H9 (cell line): ENCODE measurements at regions not wholly inside any gene's neighbourhood (a gene's known extent, or its start where the extent isn't known, plus 50 kb on each side); places are given as distances from the start of the nearest gene placed in this dataset.
"Not testable (repeated sequence)": the region's sequence is repeated elsewhere in the genome, so short reads cannot be mapped to it uniquely, and the experiment has no call there.

Experiments used
- DNase-seq: peaks from one replicate; pipeline ENCODE4 v3.0.0-alpha.2; 2017
- H2AFZ ChIP-seq: one replicate; pipeline ENCODE4 v1.6.1; 2013; ENCODE audit warnings: mild to moderate bottlenecking, low read length, control low read depth, moderate library complexity
- H2AK5ac ChIP-seq: 2 replicates; pipeline ENCODE4 v1.6.1; 2013; ENCODE audit warnings: low read length, control low read depth, mixed read lengths; ENCODE audit not compliant: insufficient read length
- H2BK120ac ChIP-seq: one replicate; pipeline ENCODE4 v1.6.1; 2013; ENCODE audit warnings: low read depth, mild to moderate bottlenecking, low read length, control low read depth, inconsistent platforms; ENCODE audit not compliant: poor library complexity, severe bottlenecking
- H2BK12ac ChIP-seq: 2 replicates; pipeline ENCODE4 v1.6.1; 2013; ENCODE audit warnings: low read length, control low read depth, mixed read lengths, low read depth; ENCODE audit not compliant: insufficient read length
- H2BK15ac ChIP-seq: 2 replicates; pipeline ENCODE4 v1.6.1; 2013; ENCODE audit warnings: low read depth, low read length, control low read depth
- H2BK20ac ChIP-seq: one replicate; pipeline ENCODE4 v1.6.1; 2013; ENCODE audit warnings: low read depth, mild to moderate bottlenecking, low read length, control low read depth, inconsistent platforms; ENCODE audit not compliant: poor library complexity, severe bottlenecking
- H2BK5ac ChIP-seq: 2 replicates; pipeline ENCODE4 v1.6.1; 2013; ENCODE audit warnings: low read length, control low read depth, mixed read lengths; ENCODE audit not compliant: insufficient read length
- H3K14ac ChIP-seq: 2 replicates; pipeline ENCODE4 v1.6.1; 2013; ENCODE audit warnings: low read length, control low read depth; ENCODE audit not compliant: insufficient read depth
- H3K18ac ChIP-seq: 2 replicates; pipeline ENCODE4 v1.6.1; 2013; ENCODE audit warnings: low read depth, mild to moderate bottlenecking, mixed read lengths, low read length, control low read depth; ENCODE audit not compliant: insufficient read length
- H3K23ac ChIP-seq: 2 replicates; pipeline ENCODE4 v1.6.1; 2013; ENCODE audit warnings: low read length, control low read depth, mixed read lengths, low read depth; ENCODE audit not compliant: insufficient read length
- H3K23me2 ChIP-seq: 2 replicates; pipeline ENCODE4 v1.6.1; 2013; ENCODE audit warnings: low read depth, mild to moderate bottlenecking, mixed read lengths, low read length, control low read depth; ENCODE audit not compliant: insufficient read length, poor library complexity, severe bottlenecking
- H3K27ac ChIP-seq: 2 replicates; pipeline ENCODE4 v1.5.1; 2013; ENCODE audit warnings: low read length, control low read depth, mixed read lengths, low read depth; ENCODE audit not compliant: insufficient read length
- H3K27me3 ChIP-seq: 2 replicates; pipeline ENCODE4 v1.6.1; 2013; ENCODE audit warnings: low read length, control low read depth, inconsistent platforms; ENCODE audit not compliant: insufficient read depth
- H3K4ac ChIP-seq: 2 replicates; pipeline ENCODE4 v1.6.1; 2013; ENCODE audit warnings: low read depth, mild to moderate bottlenecking, control low read depth, inconsistent platforms, low read length, moderate library complexity
- H3K4me1 ChIP-seq: 2 replicates; pipeline ENCODE4 v1.6.1; 2013; ENCODE audit warnings: low read length, control low read depth, inconsistent platforms; ENCODE audit not compliant: insufficient read depth
- H3K4me2 ChIP-seq: 2 replicates; pipeline ENCODE4 v1.6.1; 2013; ENCODE audit warnings: low read length, control low read depth, mixed read lengths; ENCODE audit not compliant: insufficient read length, insufficient read depth
- H3K56ac ChIP-seq: 2 replicates; pipeline ENCODE4 v1.6.1; 2013; ENCODE audit warnings: low read depth, mild to moderate bottlenecking, mixed read lengths, low read length, control low read depth; ENCODE audit not compliant: insufficient read length
- H3K79me1 ChIP-seq: 2 replicates; pipeline ENCODE4 v1.6.1; 2013; ENCODE audit warnings: low read depth, mild to moderate bottlenecking, moderate library complexity, low read length, control low read depth, inconsistent platforms; ENCODE audit not compliant: insufficient read depth, poor library complexity, severe bottlenecking
- H3K79me2 ChIP-seq: 2 replicates; pipeline ENCODE4 v1.6.1; 2013; ENCODE audit warnings: low read length, control low read depth, inconsistent platforms; ENCODE audit not compliant: insufficient read depth
- H3K9ac ChIP-seq: 2 replicates; pipeline ENCODE4 v1.6.1; 2013; ENCODE audit warnings: low read length, control low read depth, mixed read lengths; ENCODE audit not compliant: insufficient read length; ENCODE audit errors: extremely low read depth
- H3K9me3 ChIP-seq: one replicate; pipeline ENCODE4 v1.6.1; 2013; ENCODE audit warnings: low read depth, low read length, inconsistent platforms; ENCODE audit not compliant: control insufficient read depth
- H3T11ph ChIP-seq: one replicate; pipeline ENCODE4 v1.6.1; 2013; ENCODE audit warnings: mild to moderate bottlenecking, low read length, control low read depth, inconsistent platforms
- H4K20me1 ChIP-seq: one replicate; pipeline ENCODE4 v1.6.1; 2013; ENCODE audit not compliant: control insufficient read depth, insufficient read length, insufficient read depth
- H4K5ac ChIP-seq: 2 replicates; pipeline ENCODE4 v1.6.1; 2013; ENCODE audit warnings: low read depth, mild to moderate bottlenecking, mixed read lengths, low read length, control low read depth; ENCODE audit not compliant: insufficient read length
- H4K8ac ChIP-seq: replicated peaks from 2 replicates; pipeline ENCODE4 v1.6.1; 2013; ENCODE audit warnings: low read length, control low read depth, mixed read lengths, low read depth; ENCODE audit not compliant: insufficient read length
- H4K91ac ChIP-seq: 2 replicates; pipeline ENCODE4 v1.6.1; 2013; ENCODE audit warnings: low read depth, mild to moderate bottlenecking, moderate library complexity, mixed read lengths, low read length, control low read depth; ENCODE audit not compliant: insufficient read length
- H3K27ac Mint-ChIP-seq, 3 experiments: 2 replicates in 2 of 3; 3 replicates in 1 of 3; pipeline ENCODE4 v1.8.0; 2020 to 2021; ENCODE audit warnings: mixed read lengths in 3 of 3, mild to moderate bottlenecking in 1 of 3, moderate library complexity in 1 of 3
- H3K27me3 Mint-ChIP-seq: 2 replicates; pipeline ENCODE4 v1.8.0; 2021; ENCODE audit warnings: low read depth, mild to moderate bottlenecking, moderate library complexity, mixed read lengths
- H3K36me3 Mint-ChIP-seq, 3 experiments: 2 replicates in 2 of 3; 3 replicates in 1 of 3; pipeline ENCODE4 v1.8.0; 2020 to 2021; ENCODE audit warnings: low read depth in 3 of 3, mixed read lengths in 3 of 3; ENCODE audit not compliant: insufficient read depth in 1 of 3
- H3K4me1 Mint-ChIP-seq, 2 experiments: 2 replicates each; pipeline ENCODE4 v1.8.0; 2020; ENCODE audit warnings: mixed read lengths in 2 of 2
- H3K4me3 Mint-ChIP-seq, 2 experiments: 2 replicates in 1 of 2; 3 replicates in 1 of 2; pipeline ENCODE4 v1.8.0; 2020 to 2021; ENCODE audit warnings: mild to moderate bottlenecking in 2 of 2, mixed read lengths in 2 of 2, moderate library complexity in 1 of 2
- H3K9me3 Mint-ChIP-seq, 2 experiments: 2 replicates in 1 of 2; 3 replicates in 1 of 2; pipeline ENCODE4 v1.8.0; 2020; ENCODE audit warnings: mild to moderate bottlenecking in 2 of 2, mixed read lengths in 2 of 2, moderate library complexity in 1 of 2
- CTCF ChIP-seq: fragments of 200-600 bp; sonication (generic); conservative IDR thresholded peaks from 3 replicates; pipeline ENCODE4 v1.8.0; 2021; ENCODE audit warnings: antibody characterized with exemption, mild to moderate bottlenecking
- WGBS: extraction: QIAGEN DNeasy Blood & Tissue Kit; methylation state at CpG from one replicate; pipeline ENCODE4 v1.1.7; 2013; ENCODE audit warnings: missing lambda C conversion rate, low lambda C conversion rate, mixed read lengths; ENCODE audit not compliant: insufficient read length; ENCODE audit errors: extremely low coverage; 5-methylcytosine and 5-hydroxymethylcytosine counted together

DNA sequence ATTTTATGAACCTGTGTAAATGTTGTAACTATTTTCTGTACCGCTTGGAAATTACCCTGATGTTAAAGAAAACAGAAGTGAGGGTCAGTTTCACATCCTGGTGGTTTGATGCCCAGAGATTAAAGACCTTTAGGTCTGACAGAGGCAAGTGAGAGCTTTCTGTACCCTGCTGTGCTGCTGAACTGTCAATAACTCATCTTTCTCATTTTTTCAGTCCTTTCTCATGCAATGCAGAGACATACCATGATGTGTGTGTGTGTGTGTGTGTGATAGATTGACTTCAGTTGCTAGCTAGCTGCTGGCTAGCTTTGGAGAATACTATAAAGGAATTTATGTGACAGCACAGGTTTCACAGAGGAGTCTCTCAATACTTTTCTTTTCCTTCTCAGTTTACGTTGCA lies 2025.6 kb upstream of the LRRTM1 start:
- Histone ChIP-seq H2BK5ac (no peak overlapping the region), H3K18ac (no peak overlapping the region), H2AK5ac (no peak overlapping the region), H4K5ac (no peak overlapping the region), H3K27me3 (no peaks in the 10 kb centered on the region), H3K27ac (no peak overlapping the region), H4K20me1 (no peaks in the 10 kb centered on the region), H3K4me2 (no peak overlapping the region), H3K4me1 (no peaks in the 10 kb centered on the region), H2BK120ac (no peak overlapping the region), H3K14ac (no peak overlapping the region), H3T11ph (no peak overlapping the region), H2AFZ (no peak overlapping the region), H3K4ac (no peak overlapping the region), H3K23me2 (no peaks in the 10 kb centered on the region), H4K91ac (no peak overlapping the region), H3K79me2 (no peaks in the 10 kb centered on the region), H2BK12ac (no peak overlapping the region), H3K56ac (no peak overlapping the region), H3K79me1 (no peaks in the 10 kb centered on the region), H3K23ac (no peak overlapping the region), H3K9ac (no peak overlapping the region), H4K8ac (no peak overlapping the region), H3K9me3 (no peaks in the 10 kb centered on the region), H2BK15ac (no peak overlapping the region), H2BK20ac (no peak overlapping the region)
- no peak overlapping the region for H3K4me3 Mint-ChIP-seq
- H3K36me3 Mint-ChIP-seq: peaks cover 2 to 7% (median 2%) of the 10 kb centered on the region in 3 experiments; a peak in 2 of 7 replicates
- H3K4me1 Mint-ChIP-seq: peaks cover 0 to 6% of the 10 kb centered on the region in 2 experiments; a peak in 1 of 4 replicates
- no peaks in the 10 kb centered on the region; the same call in 1 of the 2 replicates for H3K27me3 Mint-ChIP-seq
- no peak overlapping the region for H3K27ac Mint-ChIP-seq
- no peak for TF ChIP-seq CTCF
- WGBS: no CpG with 5 or more reads among the region's 2 CpGs
- DNase-seq: no peak
- peaks cover 9 to 10% of the 10 kb centered on the region in 2 experiments; a peak in 3 of 5 replicates for H3K9me3 Mint-ChIP-seq

GRCh38 chr2:82326180-82326767 lies 2021.7 kb upstream of the LRRTM1 start:
- WGBS: no CpG with 5 or more reads among the region's 42 CpGs
- H2BK15ac ChIP-seq, H3K27me3 ChIP-seq, H3K79me2 ChIP-seq, H2AK5ac ChIP-seq, H3K4ac ChIP-seq, H3T11ph ChIP-seq, H2AFZ ChIP-seq, H4K5ac ChIP-seq, H3K9me3 Mint-ChIP-seq, H2BK20ac ChIP-seq, DNase-seq, H4K8ac ChIP-seq, H3K56ac ChIP-seq, H3K27ac Mint-ChIP-seq, H3K4me1 Mint-ChIP-seq, H3K23ac ChIP-seq, H2BK120ac ChIP-seq, H3K79me1 ChIP-seq, H2BK5ac ChIP-seq, H3K9ac ChIP-seq, H3K27me3 Mint-ChIP-seq, H4K20me1 ChIP-seq, H4K91ac ChIP-seq, H3K9me3 ChIP-seq, H3K4me2 ChIP-seq, H3K18ac ChIP-seq, H2BK12ac ChIP-seq, H3K23me2 ChIP-seq, H3K4me3 Mint-ChIP-seq, H3K4me1 ChIP-seq, H3K27ac ChIP-seq, H3K36me3 Mint-ChIP-seq, H3K14ac ChIP-seq: not testable (repeated sequence)
